B cell (primary cell): ENCODE measurements at regions not wholly inside any gene's neighbourhood (a gene's known extent, or its start where the extent isn't known, plus 50 kb on each side); places are given as distances from the start of the nearest gene placed in this dataset.

Experiments used
- ATAC-seq: fragments of 200-7000 bp; cut with Tn5 transposase; one replicate; pipeline ENCODE4 v1.10.0; 2021; ENCODE audit warnings: low read depth, mild to moderate bottlenecking, moderate number of reproducible peaks, moderate library complexity
- CTCF ChIA-PET: fragments of 350-600 bp; sonication (Branson Sonifier 250); formaldehyde crosslinking; loops from one replicate; lab custom pipeline; 2021; ENCODE audit warnings: antibody characterized with exemption, inconsistent platforms; lab: Charles Lee
- POLR2A ChIA-PET: fragments of 350-600 bp; sonication (Branson Sonifier 250); formaldehyde crosslinking; loops from one replicate; lab custom pipeline; 2021; ENCODE audit warnings: antibody characterized with exemption; lab: Charles Lee
- DNase-seq: peaks from one replicate; pipeline ENCODE4 v3.0.0; 2013
- H2AFZ ChIP-seq: 2 replicates; pipeline ENCODE4 v1.6.1; 2012; ENCODE audit warnings: mild to moderate bottlenecking, low read depth, low read length; ENCODE audit not compliant: insufficient read depth, poor library complexity, severe bottlenecking
- H3K27ac ChIP-seq, 2 donors: 1 replicate in 1 of 2; 2 replicates in 1 of 2; pipeline ENCODE4 v1.5.1; 2012 to 2013; ENCODE audit warnings: low read length in 2 of 2, mild to moderate bottlenecking in 2 of 2, moderate library complexity in 1 of 2
- H3K27me3 ChIP-seq, 4 experiments: fragments of 200-600 bp in 1 of 4; sonication (generic) in 1 of 4; replicated peaks in 1 of 4; 1 replicate in 2 of 4; 2 replicates in 2 of 4; pipeline versions ENCODE4 v1.6.1 to v1.7.0; 2013 to 2016; ENCODE audit warnings: low read length in 3 of 4, mild to moderate bottlenecking in 2 of 4, mixed read lengths in 1 of 4, moderate library complexity in 1 of 4; ENCODE audit not compliant: insufficient read depth in 4 of 4, control insufficient read depth in 3 of 4; ENCODE audit errors: control extremely low read depth in 1 of 4
- H3K36me3 ChIP-seq, 2 experiments: replicated peaks in 1 of 2; 1 replicate in 1 of 2; 2 replicates in 1 of 2; pipeline versions ENCODE4 v1.6.1 to v1.7.1; 2013; ENCODE audit warnings: low read length in 1 of 2; ENCODE audit not compliant: insufficient read depth in 2 of 2, control insufficient read depth in 1 of 2; ENCODE audit errors: control extremely low read depth in 1 of 2, extremely low read depth in 1 of 2
- H3K4me1 ChIP-seq, 2 donors: fragments of 200-600 bp in 1 of 2; sonication (generic) in 1 of 2; 1 replicate in 1 of 2; 2 replicates in 1 of 2; pipeline versions ENCODE4 v1.5.1 to v1.6.1; 2013 to 2017; ENCODE audit warnings: low read length in 2 of 2; ENCODE audit not compliant: control insufficient read depth in 2 of 2, insufficient read depth in 2 of 2
- H3K4me2 ChIP-seq: replicated peaks from 2 replicates; pipeline ENCODE3; 2012; ENCODE audit warnings: mild to moderate bottlenecking, low read depth, low read length; ENCODE audit not compliant: poor library complexity, severe bottlenecking
- H3K4me3 ChIP-seq, 5 experiments: fragments of 200-600 bp in 1 of 5; sonication (generic) in 1 of 5; 1 replicate in 3 of 5; 2 replicates in 2 of 5; pipeline versions ENCODE4 v1.5.1 to v1.7.0; 2011 to 2016; ENCODE audit warnings: low read length in 4 of 5, mild to moderate bottlenecking in 4 of 5, low read depth in 2 of 5, control low read depth in 1 of 5, moderate library complexity in 1 of 5; ENCODE audit not compliant: insufficient read depth in 1 of 5; ENCODE audit errors: control extremely low read depth in 1 of 5, extremely low read depth in 1 of 5
- H3K79me2 ChIP-seq: fragments of 200-600 bp; sonication (generic); one replicate; pipeline ENCODE4 v1.6.0; 2016; ENCODE audit warnings: low read length; ENCODE audit not compliant: control insufficient read depth, insufficient read depth
- H3K9ac ChIP-seq: fragments of 200-600 bp; sonication (generic); 2 replicates; pipeline ENCODE4 v1.6.1; 2017; ENCODE audit warnings: mild to moderate bottlenecking, low read length, moderate library complexity
- H3K9me3 ChIP-seq, 3 donors: one replicate each; pipeline versions ENCODE4 v1.6.1 to v1.7.1; 2013; ENCODE audit warnings: low read length in 2 of 3; ENCODE audit not compliant: control insufficient read depth in 2 of 3, insufficient read depth in 1 of 3; ENCODE audit errors: control extremely low read depth in 1 of 3
- H4K20me1 ChIP-seq: 2 replicates; pipeline ENCODE4 v1.6.0; 2012; ENCODE audit warnings: mild to moderate bottlenecking, low read length; ENCODE audit not compliant: insufficient read depth, control insufficient read depth, poor library complexity, severe bottlenecking
- H3K27ac Mint-ChIP-seq: one replicate; pipeline ENCODE4 v1.8.0; 2021; ENCODE audit warnings: mixed read lengths
- H3K27me3 Mint-ChIP-seq: one replicate; pipeline ENCODE4 v1.8.0; 2021; ENCODE audit warnings: mixed read lengths
- H3K4me1 Mint-ChIP-seq: one replicate; pipeline ENCODE4 v1.8.0; 2021; ENCODE audit warnings: mixed read lengths
- H3K4me3 Mint-ChIP-seq: one replicate; pipeline ENCODE4 v1.8.0; 2021; ENCODE audit warnings: mixed read lengths
- H3K9me3 Mint-ChIP-seq: one replicate; pipeline ENCODE4 v1.8.0; 2022; ENCODE audit warnings: mixed read lengths; ENCODE audit not compliant: insufficient read depth
- EZH2 ChIP-seq: IDR thresholded peaks from 2 replicates; pipeline ENCODE4 v1.6.1; 2012; ENCODE audit warnings: borderline replicate concordance, low read depth, mild to moderate bottlenecking, moderate library complexity, low read length; ENCODE audit not compliant: insufficient read depth, poor library complexity, severe bottlenecking
- WGBS: methylation state at CpG from one replicate; pipeline ENCODE4 v1.1.5; 2013; ENCODE audit warnings: missing lambda C conversion rate; ENCODE audit not compliant: insufficient coverage; 5-methylcytosine and 5-hydroxymethylcytosine counted together
- intact Hi-C: fragments of 100-400 bp; cut with micrococcal nuclease; formaldehyde crosslinking; loops from one replicate; pipeline ENCODE4 v1.10.0; 2022
- TF ChIP-seq, protein P1 (sequence below): fragments of 200-600 bp; IDR thresholded peaks from one replicate; pipeline ENCODE4 v1.8.0; 2022; ENCODE audit warnings: antibody characterized with exemption, mild to moderate bottlenecking

DNA sequence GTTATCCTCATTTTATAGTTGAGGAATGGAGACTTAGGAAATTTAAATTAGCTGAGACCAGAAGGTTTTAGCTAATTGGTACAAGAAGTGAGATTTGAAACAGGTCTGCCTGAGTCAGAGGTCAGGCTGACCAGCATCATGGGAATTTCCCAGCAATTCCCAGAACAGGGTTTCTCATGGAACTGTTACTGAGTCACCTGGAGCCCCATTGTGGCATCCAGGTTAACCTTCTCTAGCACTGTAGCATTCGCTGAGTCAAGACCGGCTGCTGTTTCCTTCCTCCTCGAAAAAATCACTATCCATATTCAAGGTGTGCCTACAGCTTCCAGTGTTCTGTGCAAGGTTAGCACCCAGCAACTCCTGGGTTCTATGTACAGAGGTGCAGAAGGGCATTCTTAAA lies 238.0 kb upstream of the MAN1A1 start:
- Mint-ChIP-seq H3K4me3 (no peak overlapping the region), H3K27me3 (no peaks in the 10 kb centered on the region), H3K4me1 (peaks cover 5% of the 10 kb centered on the region), H3K9me3 (no peaks in the 10 kb centered on the region), H3K27ac (no peak overlapping the region)
- Histone ChIP-seq H3K27me3 (no peaks in the 10 kb centered on the region), H3K4me1 (no peaks in the 10 kb centered on the region), H3K4me3 (no peak overlapping the region), H3K27ac (no peak overlapping the region), H2AFZ (no peak overlapping the region), H3K36me3 (no peaks in the 10 kb centered on the region), H3K9me3 (no peaks in the 10 kb centered on the region), H4K20me1 (no peaks in the 10 kb centered on the region), H3K9ac (no peak overlapping the region), H3K4me2 (no peak overlapping the region), H3K79me2 (no peaks in the 10 kb centered on the region)
- ATAC-seq (no peak), DNase-seq (no peak)
- TF ChIP-seq, protein P1, sequence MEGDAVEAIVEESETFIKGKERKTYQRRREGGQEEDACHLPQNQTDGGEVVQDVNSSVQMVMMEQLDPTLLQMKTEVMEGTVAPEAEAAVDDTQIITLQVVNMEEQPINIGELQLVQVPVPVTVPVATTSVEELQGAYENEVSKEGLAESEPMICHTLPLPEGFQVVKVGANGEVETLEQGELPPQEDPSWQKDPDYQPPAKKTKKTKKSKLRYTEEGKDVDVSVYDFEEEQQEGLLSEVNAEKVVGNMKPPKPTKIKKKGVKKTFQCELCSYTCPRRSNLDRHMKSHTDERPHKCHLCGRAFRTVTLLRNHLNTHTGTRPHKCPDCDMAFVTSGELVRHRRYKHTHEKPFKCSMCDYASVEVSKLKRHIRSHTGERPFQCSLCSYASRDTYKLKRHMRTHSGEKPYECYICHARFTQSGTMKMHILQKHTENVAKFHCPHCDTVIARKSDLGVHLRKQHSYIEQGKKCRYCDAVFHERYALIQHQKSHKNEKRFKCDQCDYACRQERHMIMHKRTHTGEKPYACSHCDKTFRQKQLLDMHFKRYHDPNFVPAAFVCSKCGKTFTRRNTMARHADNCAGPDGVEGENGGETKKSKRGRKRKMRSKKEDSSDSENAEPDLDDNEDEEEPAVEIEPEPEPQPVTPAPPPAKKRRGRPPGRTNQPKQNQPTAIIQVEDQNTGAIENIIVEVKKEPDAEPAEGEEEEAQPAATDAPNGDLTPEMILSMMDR = no peak
- TF ChIP-seq EZH2 = no peak
- 78% methylated on average over 1 of the region's 3 CpGs for WGBS
- POLR2A ChIA-PET = no interaction called here
- intact Hi-C loops = no loop called here
- CTCF ChIA-PET = no interaction called here

- Histone ChIP-seq H3K4me1 (no peaks in the 10 kb centered on the region), H2AFZ (no peak overlapping the region), H3K9ac (no peak overlapping the region), H4K20me1 (no peaks in the 10 kb centered on the region), H3K9me3 (no peaks in the 10 kb centered on the region), H3K27me3 (no peaks in the 10 kb centered on the region), H3K4me2 (no peak overlapping the region), H3K36me3 (no peaks in the 10 kb centered on the region), H3K27ac (no peak overlapping the region), H3K79me2 (no peaks in the 10 kb centered on the region), H3K4me3 (no peak overlapping the region)
- H3K27me3 Mint-ChIP-seq = no peaks in the 10 kb centered on the region
- H3K4me3 Mint-ChIP-seq = no peak overlapping the region
- TF ChIP-seq, protein P1 = no peak
- TF ChIP-seq EZH2 = no peak
- 34% methylated on average over 3 of the region's 3 CpGs for WGBS
- ATAC-seq (peak; percentile 43), DNase-seq (no peak)
- ChIA-PET POLR2A (no interaction called here), CTCF (no interaction called here)
- intact Hi-C loops = no loop called here
- H3K27ac Mint-ChIP-seq = no peak overlapping the region
- no peaks in the 10 kb centered on the region for H3K9me3 Mint-ChIP-seq
- peaks cover 5% of the 10 kb centered on the region for H3K4me1 Mint-ChIP-seq
These were observed 236.8 kb upstream of the MAN1A1 start for GRCh38 chr6:119586250-119586882.
